ENCODE measurements at regions not wholly inside any gene's neighbourhood (a gene's known extent, or its start where the extent isn't known, plus 50 kb on each side); places are given as distances from the start of the nearest gene placed in this dataset.

- Histone ChIP-seq H2AK5ac (ENCODE audit: low read depth, low read length) (no peak overlapping the region), H4K20me1 (replicated peaks in 1 of 2; ENCODE audit: control insufficient read depth in 1 of 2, insufficient read depth in 2 of 2, low read length in 2 of 2) (no peaks in the 10 kb centered on the region), H3K4me3 (ENCODE audit: extremely low read depth in 1 of 4, insufficient read depth in 2 of 4, low read depth in 3 of 4, low read length in 4 of 4) (no peak overlapping the region), H3K4me1 (replicated peaks in 1 of 4; ENCODE audit: control insufficient read depth in 3 of 4, insufficient read depth in 4 of 4, low read length in 3 of 4) (no peaks in the 10 kb centered on the region; a peak in 1 of 7 replicates), H4K91ac (replicated peaks; ENCODE audit: insufficient read length, low read length) (no peak overlapping the region), H2BK12ac (ENCODE audit: low read depth, low read length) (no peak overlapping the region), H3K79me1 (ENCODE audit: low read depth, low read length) (no peaks in the 10 kb centered on the region), H3K79me2 (ENCODE audit: control insufficient read depth in 1 of 2, insufficient read depth in 2 of 2, low read length in 2 of 2) (no peaks in the 10 kb centered on the region), H3K4me2 (ENCODE audit: insufficient read depth in 1 of 2, low read depth in 2 of 2, low read length in 2 of 2) (no peak overlapping the region), H3K9me3 (ENCODE audit: insufficient read depth in 2 of 2, low read depth in 1 of 2, low read length in 1 of 2) (no peaks in the 10 kb centered on the region), H3K18ac (ENCODE audit: extremely low read depth, low read length) (no peak overlapping the region), H2AFZ (ENCODE audit: low read length) (no peak overlapping the region), H3K9ac (replicated peaks in 1 of 4; ENCODE audit: extremely low read depth in 1 of 4, low read depth in 3 of 4, low read length in 3 of 4) (no peak overlapping the region), H3K23ac (ENCODE audit: insufficient read length) (no peak overlapping the region), H2BK15ac (ENCODE audit: low read length) (no peak overlapping the region), H2BK120ac (replicated peaks; ENCODE audit: low read depth, low read length) (no peak overlapping the region), H3K4ac (replicated peaks; ENCODE audit: insufficient read length, low read depth, low read length) (no peak overlapping the region), H3K27ac (ENCODE audit: low read depth, low read length) (no peak overlapping the region), H2BK5ac (ENCODE audit: low read depth, low read length) (no peak overlapping the region), H3K36me3 (ENCODE audit: control insufficient read depth in 2 of 4, insufficient read depth in 4 of 4, low read length in 3 of 4) (no peaks in the 10 kb centered on the region), H3K14ac (ENCODE audit: insufficient read length) (no peak overlapping the region), H3K27me3 (replicated peaks in 1 of 4; ENCODE audit: control insufficient read depth in 3 of 4, extremely low read depth in 1 of 4, insufficient read depth in 3 of 4, low read length in 3 of 4) (no peaks in the 10 kb centered on the region), H3K23me2 (ENCODE audit: low read depth, low read length) (no peaks in the 10 kb centered on the region), H3K56ac (replicated peaks; ENCODE audit: insufficient read length, low read depth, low read length) (no peak overlapping the region), H4K5ac (ENCODE audit: insufficient read length, low read depth, low read length) (no peak overlapping the region), H2BK20ac (ENCODE audit: low read length) (no peak overlapping the region), H4K8ac (ENCODE audit: extremely low read depth, insufficient read depth, low read length) (no peak overlapping the region)
- POLR2A ChIA-PET (ENCODE audit: partially characterized antibody), result interaction anchor here (0.9 kb wide), 1 partner anchor 33 kb away, joined by 3 read pairs; no protein-coding TSS in a partner anchor
- CTCF ChIA-PET (ENCODE audit: partially characterized antibody), result interaction anchor here (1.1 kb wide), 1 partner anchor 22 kb away, joined by 3 read pairs; no protein-coding TSS in a partner anchor
- DNase-seq (ENCODE audit: low read depth in 1 of 2, low spot score in 2 of 2) (no peak), FAIRE-seq (no peak)
- TF ChIP-seq E2F6 (IDR thresholded peaks at IDR 0.05) (peak; percentile 19; the same call in 1 of the 2 replicates), TCF12 (IDR thresholded peaks at IDR 0.05; ENCODE audit: low read depth, low read length) (no peak)
- WGBS, 2 experiments (ENCODE audit: extremely low coverage in 1 of 2, insufficient coverage in 1 of 2, insufficient read length in 1 of 2, insufficient replicate concordance in 2 of 2, low coverage in 1 of 2, low lambda C conversion rate in 2 of 2, missing lambda C conversion rate in 1 of 2), result 87% methylated on average over 4 of the region's 4 CpGs; no CpG with 5 or more reads in 1 of the 2 experiments
Measured at GRCh38 chr12:102593134-102593533, 112.8 kb upstream of the IGF1 start.

All from H1 (cell line).